SK-N-MC (cell line): ENCODE measurements at regions not wholly inside any gene's neighbourhood (a gene's known extent, or its start where the extent isn't known, plus 50 kb on each side); places are given as distances from the start of the nearest gene placed in this dataset.

Experiments
- EZH2 ChIP-seq: fragments of 200-600 bp; sonication (generic); IDR thresholded peaks from one replicate; pipeline ENCODE4 v1.6.1; 2017; ENCODE audit warnings: antibody characterized with exemption
- FOXP2 ChIP-seq: optimal IDR thresholded peaks from 2 replicates; pipeline ENCODE3; 2011; ENCODE audit warnings: mild to moderate bottlenecking, moderate library complexity; ENCODE audit not compliant: insufficient read depth; ENCODE audit errors: extremely low read length, control extremely low read depth
- POLR2AphosphoS5 ChIP-seq: IDR thresholded peaks from 2 replicates; pipeline ENCODE4 v1.6.1; 2012; ENCODE audit warnings: mild to moderate bottlenecking, low read depth, low read length, borderline replicate concordance

DNA sequence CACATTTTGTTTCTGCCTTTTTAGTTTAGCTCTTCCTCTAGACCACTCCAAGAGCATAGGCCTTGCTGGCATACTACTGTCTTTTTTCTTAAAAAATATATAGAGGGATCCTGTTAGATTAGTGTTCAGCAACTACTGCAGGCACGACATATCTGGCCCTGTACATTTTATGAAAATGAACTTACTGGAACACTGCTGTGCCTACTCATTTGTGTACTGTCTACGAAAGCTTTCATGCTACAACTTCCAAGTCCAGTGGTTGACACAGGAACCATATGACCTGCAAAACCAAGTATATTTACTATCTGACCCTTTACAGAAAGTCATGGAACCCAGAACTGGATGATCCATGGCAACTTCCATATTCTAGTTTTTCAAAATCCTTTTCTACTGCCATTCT is 66.6 kb upstream of the SPTLC3 start:
- TF ChIP-seq POLR2AphosphoS5, result no peak
- TF ChIP-seq EZH2, result no peak
- no peak for TF ChIP-seq FOXP2
